PC-3 (cell line): ENCODE measurements at regions not wholly inside any gene's neighbourhood (a gene's known extent, or its start where the extent isn't known, plus 50 kb on each side); places are given as distances from the start of the nearest gene placed in this dataset.
A peak's percentile ranks its signal among the peaks of the same experiment; 100 is the strongest.

Experiments
- ATAC-seq: fragments of 200-7000 bp; cut with Tn5 transposase; 2 replicates; pipeline ENCODE4 v1.9.1; 2020; ENCODE audit warnings: mild to moderate bottlenecking, moderate library complexity
- BruUV-seq: library from RNA; stranded (reverse); fragments of 400-500 nt; replicated peaks from 2 replicates; lab custom pipeline; 2021; lab: Mats Ljungman, UMichigan
- CTCF ChIA-PET: fragments of 300-600 bp; sonication (Branson Sonifier 250); formaldehyde crosslinking; loops from one replicate; lab custom pipeline; 2022; ENCODE audit warnings: antibody characterized with exemption; lab: Charles Lee
- POLR2A ChIA-PET: fragments of 300-600 bp; sonication (Branson Sonifier 250); formaldehyde crosslinking; loops from one replicate; lab custom pipeline; 2022; ENCODE audit warnings: antibody characterized with exemption; ENCODE audit not compliant: unreplicated experiment; lab: Charles Lee
- DNase-seq: peaks from one replicate; pipeline ENCODE4 v3.0.0-alpha.2; 2015
- H2AFZ ChIP-seq: fragments of 300-600 bp; sonication (generic); 2 replicates; pipeline ENCODE4 v1.6.0; 2016; ENCODE audit warnings: antibody characterized with exemption, low read length
- H3F3A ChIP-seq: fragments of 300-600 bp; sonication (generic); one replicate; pipeline ENCODE4 v1.6.0; 2017; ENCODE audit warnings: antibody characterized with exemption, low read length, control low read depth, mild to moderate bottlenecking; ENCODE audit not compliant: unreplicated experiment
- H3K27ac ChIP-seq: fragments of 300-600 bp; sonication (generic); 2 replicates; pipeline ENCODE4 v1.5.1; 2016; ENCODE audit warnings: mild to moderate bottlenecking, low read length
- H3K27me3 ChIP-seq: fragments of 300-600 bp; sonication (generic); 2 replicates; pipeline ENCODE4 v1.6.1; 2016; ENCODE audit warnings: low read length, mixed read lengths
- H3K36me3 ChIP-seq: fragments of 300-600 bp; sonication (generic); 2 replicates; pipeline ENCODE4 v1.6.1; 2016; ENCODE audit warnings: low read depth, mixed run types, low read length, mixed read lengths
- H3K4me1 ChIP-seq: fragments of 300-600 bp; sonication (generic); 2 replicates; pipeline ENCODE4 v1.5.1; 2016; ENCODE audit warnings: low read length; ENCODE audit not compliant: insufficient read depth
- H3K4me2 ChIP-seq: fragments of 300-600 bp; sonication (generic); 2 replicates; pipeline ENCODE4 v1.6.0; 2016; ENCODE audit warnings: low read length
- H3K4me3 ChIP-seq: fragments of 300-600 bp; sonication (generic); 2 replicates; pipeline ENCODE4 v1.5.1; 2016; ENCODE audit warnings: mild to moderate bottlenecking, low read length, mixed read lengths
- H3K79me2 ChIP-seq: fragments of 300-600 bp; sonication (generic); 2 replicates; pipeline ENCODE4 v1.6.1; 2017; ENCODE audit warnings: low read length, mixed read lengths
- H3K9ac ChIP-seq: fragments of 300-600 bp; sonication (generic); 2 replicates; pipeline ENCODE4 v1.6.0; 2016; ENCODE audit warnings: mild to moderate bottlenecking, low read length
- H3K9me2 ChIP-seq: fragments of 300-600 bp; sonication (generic); replicated peaks from 2 replicates; pipeline ENCODE4 v1.6.1; 2016; ENCODE audit warnings: mixed run types, low read length, mixed read lengths
- H3K9me3 ChIP-seq: fragments of 300-600 bp; sonication (generic); 2 replicates; pipeline ENCODE4 v1.6.1; 2016; ENCODE audit warnings: low read length, mixed read lengths
- H4K20me1 ChIP-seq: fragments of 300-600 bp; sonication (generic); 2 replicates; pipeline ENCODE4 v1.6.1; 2016; ENCODE audit warnings: low read length, mixed read lengths
- EZH2 ChIP-seq: fragments of 300-600 bp; sonication (generic); IDR thresholded peaks from one replicate; pipeline ENCODE4 v1.6.1; 2017; ENCODE audit warnings: antibody characterized with exemption, mild to moderate bottlenecking, low read length; ENCODE audit not compliant: unreplicated experiment
- EZH2phosphoT487 ChIP-seq: fragments of 300-600 bp; sonication (generic); IDR thresholded peaks from 2 replicates; pipeline ENCODE4 v1.6.1; 2018; ENCODE audit warnings: mild to moderate bottlenecking, antibody characterized with exemption, low read length, borderline replicate concordance
- intact Hi-C: fragments of 100-400 bp; cut with micrococcal nuclease; formaldehyde crosslinking; loops from 2 replicates; pipeline ENCODE4 v1.9.0; 2023
- TF ChIP-seq, protein P1 (sequence below): fragments of 300-600 bp; sonication (generic); conservative IDR thresholded peaks from 2 replicates; pipeline ENCODE4 v1.5.1; 2017; ENCODE audit warnings: antibody characterized with exemption, low read depth, mild to moderate bottlenecking, low read length

DNA sequence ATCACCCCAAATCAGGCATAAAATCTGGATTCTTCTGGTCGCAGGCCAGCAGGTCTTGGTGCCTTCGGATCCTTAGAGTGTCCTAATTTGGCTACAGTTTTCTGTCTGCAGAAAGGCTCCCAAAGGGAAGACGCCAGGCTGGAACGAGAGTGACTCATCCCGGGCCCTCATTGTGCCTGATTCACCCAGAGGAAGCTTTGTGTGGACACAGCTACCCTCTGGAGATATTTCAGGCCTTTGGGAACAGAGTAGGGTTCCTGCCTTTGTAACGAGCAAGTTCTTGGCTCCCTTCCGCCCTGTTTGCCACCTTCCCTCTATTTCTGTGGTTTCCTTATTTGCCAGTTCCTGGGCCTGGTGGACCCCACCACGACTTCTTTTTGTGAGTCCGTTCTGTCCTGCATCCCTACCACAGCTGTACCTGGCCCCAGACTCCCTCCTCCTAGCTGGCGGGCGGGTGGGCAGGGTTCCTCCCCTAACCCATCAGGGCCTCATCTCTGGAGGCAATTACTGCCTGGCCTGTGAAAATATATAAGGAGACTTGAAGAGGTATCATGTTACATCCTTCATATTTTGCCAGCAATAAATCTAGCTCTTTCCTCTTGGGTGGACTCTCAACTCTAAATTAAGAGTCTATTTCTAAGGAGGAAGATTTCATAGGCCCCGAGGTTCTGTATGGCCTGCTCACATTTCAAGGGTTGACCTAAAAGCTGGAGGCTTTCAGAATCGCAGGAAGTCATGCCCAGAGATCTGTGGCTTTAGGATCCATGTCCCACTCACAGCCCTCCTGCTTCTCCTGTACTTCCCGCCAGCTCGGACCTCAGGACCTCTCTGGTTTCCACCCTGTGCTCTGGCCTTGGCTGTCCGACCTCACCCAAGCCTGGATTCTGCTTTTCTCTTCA is 219.2 kb upstream of the ZNF32 start:
- no peak overlapping the region for H3K4me3 ChIP-seq
- peak; percentile 83 for ATAC-seq
- peak; percentile 72 for DNase-seq
- ChIA-PET POLR2A (interaction anchor here (0.6 kb wide), 1 partner anchor 64 kb away, joined by 5 read pairs; no protein-coding TSS in a partner anchor), CTCF (no interaction called here)
- H3K27me3 ChIP-seq = 0 out of 2 replicates have a peak, but pooled peaks cover 4% of the 10 kb centered on the region
- H3K9me2 ChIP-seq = no peaks in the 10 kb centered on the region
- no peak overlapping the region for H3K9ac ChIP-seq
- peaks cover 26% of the 10 kb centered on the region for H3K4me1 ChIP-seq
- TF ChIP-seq EZH2 (no peak), EZH2phosphoT487 (no peak)
- TF ChIP-seq, protein P1, sequence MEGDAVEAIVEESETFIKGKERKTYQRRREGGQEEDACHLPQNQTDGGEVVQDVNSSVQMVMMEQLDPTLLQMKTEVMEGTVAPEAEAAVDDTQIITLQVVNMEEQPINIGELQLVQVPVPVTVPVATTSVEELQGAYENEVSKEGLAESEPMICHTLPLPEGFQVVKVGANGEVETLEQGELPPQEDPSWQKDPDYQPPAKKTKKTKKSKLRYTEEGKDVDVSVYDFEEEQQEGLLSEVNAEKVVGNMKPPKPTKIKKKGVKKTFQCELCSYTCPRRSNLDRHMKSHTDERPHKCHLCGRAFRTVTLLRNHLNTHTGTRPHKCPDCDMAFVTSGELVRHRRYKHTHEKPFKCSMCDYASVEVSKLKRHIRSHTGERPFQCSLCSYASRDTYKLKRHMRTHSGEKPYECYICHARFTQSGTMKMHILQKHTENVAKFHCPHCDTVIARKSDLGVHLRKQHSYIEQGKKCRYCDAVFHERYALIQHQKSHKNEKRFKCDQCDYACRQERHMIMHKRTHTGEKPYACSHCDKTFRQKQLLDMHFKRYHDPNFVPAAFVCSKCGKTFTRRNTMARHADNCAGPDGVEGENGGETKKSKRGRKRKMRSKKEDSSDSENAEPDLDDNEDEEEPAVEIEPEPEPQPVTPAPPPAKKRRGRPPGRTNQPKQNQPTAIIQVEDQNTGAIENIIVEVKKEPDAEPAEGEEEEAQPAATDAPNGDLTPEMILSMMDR = no peak
- 0 out of 2 replicates have a peak overlapping the region, but pooled peaks have one; percentile 9 for H2AFZ ChIP-seq
- no peaks in the 10 kb centered on the region for H3K9me3 ChIP-seq
- BruUV-seq = no TSS peak
- H3K79me2 ChIP-seq = no peaks in the 10 kb centered on the region
- H3F3A ChIP-seq = no peaks in the 10 kb centered on the region
- intact Hi-C loops = loop anchor here (1.0 kb wide), 1 partner anchor 20 kb away; no protein-coding TSS in a partner anchor
- no peak overlapping the region for H3K4me2 ChIP-seq
- H3K27ac ChIP-seq = peak overlapping the region; percentile 11
- H4K20me1 ChIP-seq = no peaks in the 10 kb centered on the region
- H3K36me3 ChIP-seq = no peaks in the 10 kb centered on the region

DNA sequence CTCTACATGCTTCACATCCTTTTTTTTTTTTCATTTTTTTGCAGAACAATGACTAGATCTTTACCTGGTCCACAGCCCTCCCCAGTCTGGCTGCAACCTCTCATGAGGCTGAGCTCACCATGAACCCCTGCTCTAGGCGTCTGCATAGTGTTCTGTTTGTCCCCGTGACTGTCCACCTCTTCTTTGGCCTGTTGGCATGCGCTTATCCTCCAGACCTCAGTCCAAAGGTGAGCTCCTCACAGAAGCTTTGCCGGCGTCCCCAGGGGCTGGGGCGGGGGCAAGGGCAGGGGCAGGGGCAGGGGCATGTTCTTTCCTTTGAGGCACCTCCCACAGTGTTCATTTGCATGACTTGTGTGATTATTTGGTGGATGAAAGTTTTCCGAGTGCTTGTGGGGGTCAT is 218.4 kb upstream of the ZNF32 start:
- Histone ChIP-seq H4K20me1 (no peaks in the 10 kb centered on the region), H3F3A (no peaks in the 10 kb centered on the region), H3K9ac (no peak overlapping the region), H3K4me1 (peaks cover 27% of the 10 kb centered on the region), H3K9me2 (no peaks in the 10 kb centered on the region), H3K27ac (no peak overlapping the region), H3K4me3 (no peak overlapping the region), H3K36me3 (no peaks in the 10 kb centered on the region), H3K27me3 (0 out of 2 replicates have a peak, but pooled peaks cover 4% of the 10 kb centered on the region), H3K9me3 (no peaks in the 10 kb centered on the region), H3K79me2 (no peaks in the 10 kb centered on the region), H3K4me2 (no peak overlapping the region), H2AFZ (no peak overlapping the region)
- TF ChIP-seq EZH2 (no peak), EZH2phosphoT487 (no peak)
- TF ChIP-seq, protein P1 = no peak
- BruUV-seq = no TSS peak
- POLR2A ChIA-PET = no interaction called here
- intact Hi-C loops = no loop called here
- CTCF ChIA-PET = no interaction called here
- no peak for ATAC-seq
- no peak for DNase-seq

DNA sequence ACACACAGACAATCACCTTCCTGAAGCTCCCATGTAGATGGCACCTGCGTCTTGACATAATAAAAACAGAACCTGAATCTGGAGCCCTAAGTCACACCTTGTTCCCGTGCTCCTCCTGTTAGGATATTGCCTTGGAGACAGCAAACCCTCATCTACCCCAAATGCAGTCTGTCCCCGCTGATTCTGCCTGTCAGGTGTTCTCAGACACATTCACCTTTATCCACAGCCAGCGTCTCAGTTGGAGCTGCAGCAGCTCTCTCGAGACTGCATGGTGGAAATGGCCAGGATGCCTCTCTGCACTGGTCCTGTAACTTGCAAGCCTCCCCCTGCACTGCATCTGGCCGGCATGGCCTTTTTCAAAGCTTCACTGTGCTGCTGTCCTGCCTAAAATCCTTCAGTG is 218.0 kb upstream of the ZNF32 start:
- no TSS peak for BruUV-seq
- POLR2A ChIA-PET = no interaction called here

More for the DNA sequence above, 218.0 kb upstream of the ZNF32 start:
- DNase-seq (no peak), ATAC-seq (no peak)
- no peak overlapping the region for H3K4me3 ChIP-seq
- CTCF ChIA-PET = no interaction called here
- TF ChIP-seq EZH2 = no peak
- TF ChIP-seq, protein P1 = no peak
- no peak for TF ChIP-seq EZH2phosphoT487
- no peak overlapping the region for H3K4me2 ChIP-seq
- H3K27ac ChIP-seq = no peak overlapping the region
- intact Hi-C loops = no loop called here
- H2AFZ ChIP-seq = no peak overlapping the region
- 0 out of 2 replicates have a peak, but pooled peaks cover 4% of the 10 kb centered on the region for H3K27me3 ChIP-seq
- no peaks in the 10 kb centered on the region for H3F3A ChIP-seq
- no peaks in the 10 kb centered on the region for H4K20me1 ChIP-seq
- peaks cover 27% of the 10 kb centered on the region for H3K4me1 ChIP-seq
- no peak overlapping the region for H3K9ac ChIP-seq
- H3K9me2 ChIP-seq = no peaks in the 10 kb centered on the region
- H3K9me3 ChIP-seq = no peaks in the 10 kb centered on the region
- no peaks in the 10 kb centered on the region for H3K79me2 ChIP-seq
- H3K36me3 ChIP-seq = no peaks in the 10 kb centered on the region
